ENCODE measurements at regions not wholly inside any gene's neighbourhood (a gene's known extent, or its start where the extent isn't known, plus 50 kb on each side); places are given as distances from the start of the nearest gene placed in this dataset.
A peak's percentile ranks its signal among the peaks of the same experiment; 100 is the strongest.
"Not testable (repeated sequence)": the region's sequence is repeated elsewhere in the genome, so short reads cannot be mapped to it uniquely, and the experiment has no call there.

GRCh38 chr18:79579807-79580497 lies 99.7 kb upstream of the CTDP1 start:
- no peak for DNase-seq

- DNase-seq = no peak
Observed at GRCh38 chr18:79580498-79581171, 99.0 kb upstream of the CTDP1 start.

- DNase-seq = no peak
Observed at GRCh38 chr18:79581406-79581805, 98.2 kb upstream of the CTDP1 start.

GRCh38 chr18:79581911-79582310 lies 97.7 kb upstream of the CTDP1 start:
- DNase-seq = no peak

GRCh38 chr18:79582978-79583377 lies 96.6 kb upstream of the CTDP1 start:
- DNase-seq = no peak

GRCh38 chr18:79583426-79583825 lies 96.2 kb upstream of the CTDP1 start:
- no peak for DNase-seq

GRCh38 chr18:79583984-79584401 lies 95.6 kb upstream of the CTDP1 start:
- peak; percentile 10 for DNase-seq

GRCh38 chr18:79584491-79585394 lies 94.9 kb upstream of the CTDP1 start:
- DNase-seq = no peak

GRCh38 chr18:79585395-79586370 lies 93.9 kb upstream of the CTDP1 start:
- no peak for DNase-seq

GRCh38 chr18:79586436-79587225 lies 93.0 kb upstream of the CTDP1 start:
- DNase-seq = no peak

GRCh38 chr18:79587226-79587741 lies 92.3 kb upstream of the CTDP1 start:
- no peak for DNase-seq

GRCh38 chr18:79587779-79588635 lies 91.6 kb upstream of the CTDP1 start:
- DNase-seq = no peak

GRCh38 chr18:79588636-79589481 lies 90.7 kb upstream of the CTDP1 start:
- no peak for DNase-seq

GRCh38 chr18:79589601-79590091 lies 90.0 kb upstream of the CTDP1 start:
- DNase-seq = no peak

GRCh38 chr18:79590191-79591031 lies 89.2 kb upstream of the CTDP1 start:
- no peak for DNase-seq

- no peak for DNase-seq
Observed at GRCh38 chr18:79591032-79591308, 88.6 kb upstream of the CTDP1 start.

GRCh38 chr18:79592684-79593083 lies 86.9 kb upstream of the CTDP1 start:
- DNase-seq = not testable (repeated sequence)

GRCh38 chr18:79595876-79596374 lies 83.7 kb upstream of the CTDP1 start:
- DNase-seq = no peak
